Testis (tissue), 2 donors: ENCODE measurements at regions not wholly inside any gene's neighbourhood (a gene's known extent, or its start where the extent isn't known, plus 50 kb on each side); places are given as distances from the start of the nearest gene placed in this dataset.

Experiments used
- CTCF ChIP-seq, 3 experiments: fragments of 450-650 bp in 2 of 3; fragments of 200-600 bp in 1 of 3; sonication (generic) in 1 of 3; IDR thresholded peaks; one replicate each; pipeline ENCODE4 v1.5.1; 2016 to 2019; ENCODE audit warnings: antibody characterized with exemption in 3 of 3, mild to moderate bottlenecking in 2 of 3, moderate library complexity in 1 of 3
- POLR2A ChIP-seq: fragments of 450-650 bp; IDR thresholded peaks from one replicate; pipeline ENCODE4 v1.6.1; 2017; ENCODE audit warnings: antibody characterized with exemption, mild to moderate bottlenecking, moderate library complexity

- TF ChIP-seq CTCF (IDR thresholded peaks at IDR 0.05), result no peak
- no peak for TF ChIP-seq POLR2A
Observed at GRCh38 chr2:192354512-192355244, 159.9 kb upstream of the TMEFF2 start.
